Esophagus mucosa (tissue), 1 donor: ENCODE measurements at regions not wholly inside any gene's neighbourhood (a gene's known extent, or its start where the extent isn't known, plus 50 kb on each side); places are given as distances from the start of the nearest gene placed in this dataset.
"Not testable (repeated sequence)": the region's sequence is repeated elsewhere in the genome, so short reads cannot be mapped to it uniquely, and the experiment has no call there.

ENCODE experiments used
- ATAC-seq: fragments of 200-7000 bp; cut with Tn5 transposase; one replicate; pipeline ENCODE4 v1.9.1; 2020
- donor health status: DM: yes; HTN: yes; CAD: no.

DNA sequence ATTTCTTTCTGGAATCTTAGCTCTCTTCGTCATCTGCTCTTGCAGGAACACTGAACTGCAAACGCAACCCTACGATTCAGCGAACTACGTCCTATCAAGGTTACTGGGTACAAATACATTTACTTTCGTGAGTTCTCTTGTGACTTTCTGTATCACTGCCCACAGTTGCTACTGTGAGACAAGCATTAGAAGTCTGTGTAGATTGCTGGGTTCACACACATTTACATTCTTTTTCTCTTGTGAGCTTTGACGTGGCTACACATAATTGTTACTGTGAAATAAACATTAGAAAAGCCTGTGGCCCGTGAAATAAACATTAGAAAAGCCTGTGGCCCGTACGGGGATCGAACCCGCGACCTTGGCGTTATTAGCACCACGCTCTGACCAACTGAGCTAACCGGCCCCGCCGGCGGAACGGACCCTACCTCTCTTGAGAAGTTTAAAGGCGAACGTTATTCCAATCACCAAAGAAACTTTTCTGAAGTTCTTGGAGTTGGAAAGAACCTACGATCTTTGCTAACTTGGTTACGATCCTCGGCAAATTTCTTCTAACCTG is 61.2 kb upstream of the ZNF322 start:
- not testable (repeated sequence) for ATAC-seq

DNA sequence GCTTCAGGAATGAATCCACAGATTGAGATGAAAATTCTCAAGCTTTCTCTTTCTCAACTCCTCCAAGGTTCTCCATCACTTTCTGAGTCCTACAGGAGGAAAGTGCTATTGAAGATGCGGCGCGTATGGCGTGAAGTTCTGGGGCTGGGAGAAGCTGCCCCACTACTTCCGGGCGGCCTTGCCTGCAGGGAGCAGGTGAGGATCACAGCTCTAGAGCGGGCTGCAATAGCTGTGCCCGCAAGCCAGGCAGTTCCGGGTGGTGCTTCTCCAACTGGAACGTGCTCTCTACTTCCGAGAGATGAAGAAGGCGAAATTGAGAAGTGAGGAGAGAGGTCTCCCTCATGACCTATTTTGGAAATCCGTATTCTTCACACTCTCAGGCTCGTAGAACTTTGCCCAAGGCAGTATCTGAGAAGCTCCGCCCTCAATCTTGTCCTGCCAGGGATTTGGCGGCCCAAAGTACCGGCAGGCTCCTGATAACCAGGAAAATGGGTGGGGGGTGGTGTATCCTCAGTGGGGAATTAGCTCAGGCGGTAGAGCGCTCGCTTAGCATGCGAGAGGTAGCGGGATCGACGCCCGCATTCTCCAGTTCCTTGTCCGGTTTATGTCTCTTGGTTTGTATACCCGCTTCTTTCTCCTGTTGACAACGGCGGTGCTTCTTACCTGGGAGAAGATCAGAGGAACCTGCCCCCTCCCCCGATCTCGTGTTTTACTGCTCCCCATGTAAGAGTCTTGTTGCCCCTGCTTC is 70.6 kb upstream of the ZNF322 start:
- ATAC-seq: not testable (repeated sequence)

DNA sequence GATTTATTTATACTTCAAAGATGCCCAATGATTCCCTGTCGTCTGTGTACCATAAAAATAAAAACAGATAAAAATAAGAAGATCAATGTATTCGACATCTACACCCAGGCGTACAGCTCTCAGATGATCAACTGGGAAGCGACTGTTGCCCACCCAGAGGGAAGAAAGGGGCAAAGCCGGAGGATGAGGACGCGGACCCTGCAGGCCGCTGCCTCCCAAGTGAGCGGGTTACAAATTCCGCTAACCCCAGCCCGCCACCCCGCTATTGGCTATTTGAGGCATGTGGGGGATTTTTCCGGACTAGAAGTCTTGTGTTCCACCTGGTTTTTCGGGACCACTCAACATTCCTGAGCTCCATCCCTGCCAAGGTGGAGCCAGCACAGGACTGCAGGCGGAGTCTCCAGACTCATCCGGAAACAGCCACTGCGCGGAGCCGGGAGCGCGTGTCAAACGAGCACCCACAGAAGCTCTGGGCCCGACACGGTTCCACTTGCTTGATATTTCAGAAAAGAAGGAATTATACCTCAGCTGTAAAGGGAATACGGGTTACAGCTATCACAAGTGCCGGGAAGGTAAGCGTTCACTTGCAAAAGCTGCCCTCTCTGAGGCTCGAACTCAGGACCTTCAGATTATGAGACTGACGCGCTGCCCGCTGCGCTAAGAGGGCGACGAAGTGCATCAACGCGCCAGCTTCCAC is 75.4 kb upstream of the ZNF322 start:
- ATAC-seq: not testable (repeated sequence)

DNA sequence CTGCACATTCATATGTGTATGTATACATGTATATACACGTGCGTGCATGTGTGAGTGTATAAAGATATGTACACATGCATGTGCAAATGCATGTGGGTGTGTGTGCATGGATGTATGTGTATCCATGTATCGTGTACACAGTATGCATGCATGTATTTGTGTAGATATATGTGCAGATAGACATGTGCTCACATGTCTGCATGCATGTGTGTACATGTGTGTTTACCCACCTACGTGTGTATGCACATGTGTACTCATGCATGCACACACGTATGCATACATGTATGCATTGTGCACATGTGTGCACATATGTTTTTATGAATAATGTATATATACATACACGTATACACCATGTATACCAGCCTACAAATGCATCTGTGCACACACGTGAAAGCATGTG is 80.3 kb upstream of the ZNF322 start:
- ATAC-seq: no peak

DNA sequence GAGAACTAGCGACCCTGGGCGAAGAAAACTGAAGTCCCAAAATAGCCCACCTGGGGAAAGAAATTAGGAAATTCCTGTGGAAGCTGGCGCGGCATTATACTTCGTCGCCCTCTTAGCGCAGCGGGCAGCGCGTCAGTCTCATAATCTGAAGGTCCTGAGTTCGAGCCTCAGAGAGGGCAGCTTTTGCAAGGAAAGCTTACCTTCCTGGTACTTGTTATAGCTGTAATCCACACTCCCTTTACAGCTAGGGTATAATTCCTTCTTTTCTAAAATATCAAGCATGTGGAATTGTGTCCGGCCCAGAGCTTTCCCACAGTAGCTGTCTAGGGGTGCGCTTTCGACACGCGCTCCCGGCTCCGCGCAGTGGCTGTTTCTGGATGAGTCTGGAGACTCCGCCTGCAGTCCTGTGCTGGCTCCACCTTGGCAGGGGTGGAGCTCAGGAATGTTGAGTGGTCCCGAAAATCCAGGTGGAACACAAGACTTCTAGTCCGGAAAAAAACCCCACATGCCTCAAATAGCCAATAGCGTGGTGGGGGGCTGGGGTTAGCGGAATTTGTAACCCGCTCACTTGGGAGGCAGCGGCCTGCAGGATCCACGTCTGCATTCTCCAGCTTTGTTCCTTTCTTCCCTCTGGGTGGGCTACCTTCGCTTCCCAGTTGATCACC is 83.7 kb upstream of the ZNF322 start:
- no peak for ATAC-seq

DNA sequence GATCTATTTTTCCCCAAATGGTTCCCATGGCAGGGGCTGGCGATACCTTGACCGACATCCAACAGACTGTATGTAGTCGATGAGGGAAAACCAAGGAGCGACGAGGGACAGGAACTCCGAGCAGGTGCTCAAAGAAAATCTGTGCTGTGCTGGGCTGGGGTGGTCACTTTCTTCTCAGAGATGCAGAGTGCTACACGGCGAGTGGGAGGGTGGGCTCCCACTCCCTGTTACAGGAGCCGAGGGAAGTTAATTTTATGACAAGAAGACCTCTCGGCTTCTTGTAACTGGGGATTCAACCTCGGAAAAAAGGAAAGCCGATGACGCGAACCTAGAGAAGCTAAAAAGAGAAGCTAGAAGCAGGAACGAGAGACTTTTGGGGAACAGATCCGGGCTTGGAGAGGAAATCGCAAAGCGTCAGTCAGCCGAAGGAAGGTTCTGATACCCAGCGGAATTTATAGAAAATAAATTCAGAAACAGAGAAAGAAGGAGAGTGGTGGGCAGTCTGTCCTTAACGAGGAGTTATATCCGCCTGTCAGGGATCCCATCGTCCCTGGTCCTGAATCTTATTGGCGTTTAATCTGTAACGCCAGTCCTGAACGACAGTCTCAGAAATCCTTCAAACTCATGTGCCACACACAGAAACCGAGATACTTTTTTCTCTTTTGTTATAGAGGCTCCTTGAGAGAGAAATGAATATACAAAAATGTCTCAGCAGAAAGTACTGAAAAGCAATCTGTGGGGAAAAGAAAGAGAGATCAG is 84.6 kb upstream of the ZNF322 start:
- no peak for ATAC-seq

DNA sequence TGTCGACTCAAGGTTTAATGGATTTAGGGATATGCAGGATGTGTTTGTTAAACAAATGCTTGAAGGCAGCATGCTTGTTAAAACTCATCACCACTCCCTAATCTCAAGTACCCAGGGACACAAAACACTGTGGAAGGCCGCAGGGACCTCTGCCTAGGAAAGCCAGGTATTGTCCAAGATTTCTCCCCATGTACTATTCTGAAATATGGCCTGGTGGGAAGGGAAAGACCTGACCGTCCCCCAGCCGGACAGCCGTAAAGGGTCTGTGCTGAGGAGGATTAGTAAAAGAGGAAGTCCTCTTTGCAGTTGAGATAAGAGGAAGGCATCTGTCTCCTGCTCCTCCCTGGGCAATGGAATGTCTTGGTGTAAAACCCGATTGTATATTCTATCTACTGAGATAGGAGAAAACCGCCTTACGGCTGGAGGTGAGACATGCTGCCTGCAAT is 85.3 kb upstream of the ZNF322 start:
- not testable (repeated sequence) for ATAC-seq

DNA sequence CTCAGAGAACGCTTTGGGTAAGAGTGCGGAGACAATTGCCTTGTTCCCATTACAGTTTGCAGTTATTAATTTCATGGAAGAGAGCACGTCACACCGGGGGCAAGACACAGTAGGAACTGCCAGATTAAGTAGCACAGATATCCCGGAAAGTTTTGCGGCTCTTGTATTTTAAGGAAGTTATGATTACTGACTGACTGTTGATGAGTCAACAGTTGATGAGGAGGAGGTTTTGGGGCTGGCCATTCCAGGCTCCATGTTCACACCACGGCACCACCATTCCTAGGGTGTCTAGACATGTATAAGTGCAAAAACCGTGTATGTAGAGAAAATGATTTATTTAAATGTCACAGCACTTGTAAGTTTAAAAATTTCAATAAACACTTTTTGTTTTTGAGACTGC is 86.4 kb upstream of the ZNF322 start:
- ATAC-seq: not testable (repeated sequence)

DNA sequence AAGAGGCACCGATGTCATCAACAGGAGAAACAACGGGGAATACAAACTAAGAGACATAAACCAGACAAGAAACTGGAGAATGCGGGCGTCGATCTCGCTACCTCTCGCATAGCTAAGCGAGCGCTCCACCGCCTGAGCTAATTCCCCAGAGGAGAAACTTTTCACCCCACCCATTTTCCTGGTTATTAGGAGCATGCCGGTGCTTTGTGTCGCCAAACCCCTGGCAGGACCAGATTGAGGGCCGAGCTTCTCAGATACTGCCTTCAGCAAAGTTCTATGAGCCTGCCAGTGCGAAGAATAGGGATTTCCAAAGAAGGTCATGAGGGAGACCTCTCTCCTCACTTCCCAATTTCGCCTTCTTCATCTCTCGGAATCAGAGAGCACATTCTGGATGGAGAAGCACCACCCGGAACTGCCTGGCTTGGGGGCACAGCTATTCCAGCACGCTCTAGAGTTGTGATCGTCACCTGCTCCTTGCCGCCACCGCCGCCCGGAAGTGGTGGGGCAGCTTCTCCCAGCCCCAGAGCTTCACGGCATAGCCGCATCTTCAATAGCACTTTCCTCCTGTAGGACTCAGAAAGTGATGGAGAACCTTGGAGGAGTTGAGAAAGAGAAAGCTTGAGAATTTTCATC is 89.7 kb upstream of the ZNF322 start:
- ATAC-seq: not testable (repeated sequence)

DNA sequence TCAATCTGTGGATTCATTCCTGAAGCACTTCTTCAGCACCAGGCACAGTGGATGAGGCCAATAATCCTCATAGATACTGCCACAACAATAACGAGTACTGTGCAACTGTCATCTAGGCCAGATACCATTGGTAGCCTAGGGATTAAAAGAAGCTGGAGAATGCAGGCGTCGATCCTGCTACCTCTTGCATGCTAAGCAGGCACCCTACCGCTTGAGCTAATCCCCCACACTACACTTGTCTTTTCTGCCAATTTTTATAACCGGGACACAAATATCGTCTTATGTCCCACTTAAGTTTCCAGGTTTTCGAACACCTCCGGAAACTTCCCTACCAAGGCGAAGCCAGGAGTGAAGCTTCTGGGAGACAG is 90.2 kb upstream of the ZNF322 start:
- not testable (repeated sequence) for ATAC-seq

DNA sequence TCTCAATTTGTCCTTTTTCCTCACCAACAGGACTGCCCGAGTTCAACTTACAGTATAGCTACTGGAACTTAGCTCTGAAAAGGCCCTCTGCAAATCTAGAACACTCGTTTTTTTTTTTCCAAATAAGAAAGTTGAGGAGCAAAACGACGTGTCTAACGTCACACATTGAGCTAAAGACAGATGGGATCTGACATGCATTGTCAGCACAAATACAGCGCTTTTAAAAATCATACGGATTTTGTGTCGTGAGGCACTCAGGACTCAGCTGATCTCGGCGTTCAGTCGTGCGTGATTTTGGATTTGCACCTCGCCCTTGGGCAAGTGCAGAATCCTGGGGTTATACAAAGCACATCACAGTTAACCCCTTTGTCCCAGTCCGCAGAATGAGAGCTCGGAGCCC is 94.7 kb upstream of the ZNF322 start:
- ATAC-seq: no peak

DNA sequence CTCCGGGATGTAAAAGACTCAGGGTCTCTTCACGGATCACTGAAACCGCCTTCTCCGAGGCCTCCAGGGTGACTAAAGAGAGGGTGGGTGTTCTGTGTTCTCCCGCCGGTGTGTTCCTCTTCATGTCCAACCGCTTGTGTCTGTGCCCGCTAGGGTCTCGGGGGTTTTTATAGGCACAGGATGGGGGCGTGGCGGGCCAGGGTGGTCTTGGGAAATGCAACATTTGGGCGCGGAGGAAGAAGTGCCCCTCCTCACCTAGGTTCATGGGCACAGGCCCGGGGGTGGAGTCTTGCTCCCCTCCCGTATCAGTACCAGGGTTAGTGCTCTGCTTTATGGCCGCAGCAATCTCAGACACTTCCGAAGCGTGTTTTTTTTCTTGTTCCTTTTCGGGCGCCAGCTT is 95.3 kb upstream of the ZNF322 start:
- not testable (repeated sequence) for ATAC-seq

DNA sequence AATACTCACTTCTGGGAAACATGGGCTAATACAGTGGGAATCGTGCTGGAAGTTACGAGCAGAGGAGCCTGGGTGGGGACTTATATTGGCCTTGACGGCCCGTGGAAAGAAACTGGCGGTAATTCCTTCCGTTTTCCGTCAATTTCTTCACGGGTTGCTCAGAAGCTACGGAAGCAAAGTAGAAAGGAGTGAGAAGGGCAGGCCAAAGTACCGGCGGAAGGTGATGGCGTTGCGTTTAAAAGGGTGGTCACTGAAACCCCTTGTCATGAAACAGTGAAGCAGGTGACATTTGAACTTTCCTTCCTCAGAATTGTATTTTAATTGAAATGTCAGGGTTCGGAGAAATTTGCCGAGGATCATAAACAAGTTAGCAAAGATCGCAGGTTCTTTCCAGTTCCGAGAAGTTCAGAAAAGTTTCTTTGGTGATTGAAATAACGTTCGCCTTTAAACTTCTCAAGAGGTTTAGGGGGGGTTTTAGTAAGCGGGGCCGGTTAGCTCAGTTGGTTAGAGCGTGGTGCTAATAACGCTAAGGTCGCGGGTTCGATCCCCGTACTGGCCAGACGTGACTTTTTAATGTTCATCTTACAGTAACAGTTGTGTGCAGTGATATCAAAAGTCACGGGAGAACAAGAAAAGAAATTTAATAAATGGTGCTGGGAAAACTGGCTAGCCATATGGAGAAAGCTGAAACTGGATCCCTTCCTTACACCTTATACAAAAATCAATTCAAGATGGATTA is 96.7 kb upstream of the ZNF322 start:
- not testable (repeated sequence) for ATAC-seq

DNA sequence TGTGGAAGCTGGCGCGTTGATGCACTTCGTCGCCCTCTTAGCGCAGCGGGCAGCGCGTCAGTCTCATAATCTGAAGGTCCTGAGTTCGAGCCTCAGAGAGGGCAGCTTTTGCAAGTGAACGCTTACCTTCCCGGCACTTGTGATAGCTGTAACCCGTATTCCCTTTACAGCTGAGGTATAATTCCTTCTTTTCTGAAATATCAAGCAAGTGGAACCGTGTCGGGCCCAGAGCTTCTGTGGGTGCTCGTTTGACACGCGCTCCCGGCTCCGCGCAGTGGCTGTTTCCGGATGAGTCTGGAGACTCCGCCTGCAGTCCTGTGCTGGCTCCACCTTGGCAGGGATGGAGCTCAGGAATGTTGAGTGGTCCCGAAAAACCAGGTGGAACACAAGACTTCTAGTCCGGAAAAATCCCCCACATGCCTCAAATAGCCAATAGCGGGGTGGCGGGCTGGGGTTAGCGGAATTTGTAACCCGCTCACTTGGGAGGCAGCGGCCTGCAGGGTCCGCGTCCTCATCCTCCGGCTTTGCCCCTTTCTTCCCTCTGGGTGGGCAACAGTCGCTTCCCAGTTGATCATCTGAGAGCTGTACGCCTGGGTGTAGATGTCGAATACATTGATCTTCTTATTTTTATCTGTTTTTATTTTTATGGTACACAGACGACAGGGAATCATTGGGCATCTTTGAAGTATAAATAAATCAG is 106.8 kb upstream of the ZNF322 start:
- ATAC-seq: not testable (repeated sequence)

DNA sequence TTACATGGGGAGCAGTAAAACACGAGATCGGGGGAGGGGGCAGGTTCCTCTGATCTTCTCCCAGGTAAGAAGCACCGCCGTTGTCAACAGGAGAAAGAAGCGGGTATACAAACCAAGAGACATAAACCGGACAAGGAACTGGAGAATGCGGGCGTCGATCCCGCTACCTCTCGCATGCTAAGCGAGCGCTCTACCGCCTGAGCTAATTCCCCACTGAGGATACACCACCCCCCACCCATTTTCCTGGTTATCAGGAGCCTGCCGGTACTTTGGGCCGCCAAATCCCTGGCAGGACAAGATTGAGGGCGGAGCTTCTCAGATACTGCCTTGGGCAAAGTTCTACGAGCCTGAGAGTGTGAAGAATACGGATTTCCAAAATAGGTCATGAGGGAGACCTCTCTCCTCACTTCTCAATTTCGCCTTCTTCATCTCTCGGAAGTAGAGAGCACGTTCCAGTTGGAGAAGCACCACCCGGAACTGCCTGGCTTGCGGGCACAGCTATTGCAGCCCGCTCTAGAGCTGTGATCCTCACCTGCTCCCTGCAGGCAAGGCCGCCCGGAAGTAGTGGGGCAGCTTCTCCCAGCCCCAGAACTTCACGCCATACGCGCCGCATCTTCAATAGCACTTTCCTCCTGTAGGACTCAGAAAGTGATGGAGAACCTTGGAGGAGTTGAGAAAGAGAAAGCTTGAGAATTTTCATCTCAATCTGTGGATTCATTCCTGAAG is 111.6 kb upstream of the ZNF322 start:
- ATAC-seq: not testable (repeated sequence)

DNA sequence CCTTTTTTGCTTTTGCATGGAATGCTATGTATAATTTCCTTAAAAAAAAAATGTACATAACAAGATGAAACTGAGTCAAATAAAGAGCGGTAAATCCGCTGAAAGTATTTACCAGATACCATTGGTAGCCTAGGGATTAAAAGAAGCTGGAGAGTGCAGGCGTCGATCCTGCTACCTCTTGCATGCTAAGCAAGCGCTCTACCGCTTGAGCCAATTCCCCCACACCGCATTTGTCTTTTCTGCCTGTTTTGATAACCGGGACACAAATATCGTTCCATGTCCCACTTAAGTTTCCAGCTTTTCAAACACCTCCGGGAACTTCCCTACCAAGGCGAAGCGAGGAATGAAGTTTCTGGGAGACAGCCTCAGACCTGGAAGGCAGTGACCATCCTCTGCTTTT is 113.9 kb upstream of the ZNF322 start:
- not testable (repeated sequence) for ATAC-seq

DNA sequence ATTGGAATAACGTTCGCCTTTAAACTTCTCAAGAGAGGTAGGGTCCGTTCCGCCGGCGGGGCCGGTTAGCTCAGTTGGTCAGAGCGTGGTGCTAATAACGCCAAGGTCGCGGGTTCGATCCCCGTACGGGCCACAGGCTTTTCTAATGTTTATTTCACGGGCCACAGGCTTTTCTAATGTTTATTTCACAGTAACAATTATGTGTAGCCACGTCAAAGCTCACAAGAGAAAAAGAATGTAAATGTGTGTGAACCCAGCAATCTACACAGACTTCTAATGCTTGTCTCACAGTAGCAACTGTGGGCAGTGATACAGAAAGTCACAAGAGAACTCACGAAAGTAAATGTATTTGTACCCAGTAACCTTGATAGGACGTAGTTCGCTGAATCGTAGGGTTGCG is 121.0 kb upstream of the ZNF322 start:
- ATAC-seq: not testable (repeated sequence)

DNA sequence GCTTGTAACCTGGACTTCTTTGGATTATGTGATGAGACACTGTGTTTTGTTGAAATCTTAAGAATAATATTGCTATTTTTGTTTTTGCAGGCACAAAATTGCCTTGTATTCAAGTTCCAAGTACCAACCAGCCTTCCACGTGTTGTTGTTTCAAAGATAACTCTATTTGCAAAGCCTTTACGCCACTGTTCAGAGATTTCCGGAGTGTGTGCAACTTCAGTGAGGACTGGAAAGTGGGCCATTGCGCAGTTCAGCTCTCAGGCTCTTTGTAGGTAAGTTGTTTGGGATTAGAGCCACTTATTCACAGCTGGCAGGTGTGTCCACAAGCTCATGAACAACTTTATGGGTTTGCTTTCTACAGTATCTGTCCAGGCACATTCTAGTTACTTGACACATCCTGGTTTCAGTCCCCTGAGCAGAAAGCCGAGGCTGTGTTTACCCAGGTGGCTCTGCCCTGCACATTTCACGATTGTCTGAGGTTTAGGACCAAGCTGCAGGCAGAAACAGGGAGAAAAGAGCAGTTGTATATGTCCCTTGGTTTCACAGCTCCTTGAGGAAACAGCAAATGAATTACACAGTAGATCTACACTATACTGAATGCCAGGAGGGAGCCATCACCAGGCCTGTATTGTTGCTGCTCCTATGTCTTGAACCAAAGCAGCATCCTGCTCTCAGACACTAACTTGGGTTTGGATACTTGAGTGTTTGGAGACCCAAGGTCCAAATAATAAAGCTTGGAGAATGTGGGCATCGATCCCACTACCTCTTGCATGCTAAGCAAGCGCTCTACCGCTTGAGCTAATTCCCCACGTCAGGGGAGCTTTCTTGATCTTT is 136.1 kb upstream of the ZNF322 start:
- not testable (repeated sequence) for ATAC-seq
